ENCODE measurements at regions not wholly inside any gene's neighbourhood (a gene's known extent, or its start where the extent isn't known, plus 50 kb on each side); places are given as distances from the start of the nearest gene placed in this dataset.

DNA sequence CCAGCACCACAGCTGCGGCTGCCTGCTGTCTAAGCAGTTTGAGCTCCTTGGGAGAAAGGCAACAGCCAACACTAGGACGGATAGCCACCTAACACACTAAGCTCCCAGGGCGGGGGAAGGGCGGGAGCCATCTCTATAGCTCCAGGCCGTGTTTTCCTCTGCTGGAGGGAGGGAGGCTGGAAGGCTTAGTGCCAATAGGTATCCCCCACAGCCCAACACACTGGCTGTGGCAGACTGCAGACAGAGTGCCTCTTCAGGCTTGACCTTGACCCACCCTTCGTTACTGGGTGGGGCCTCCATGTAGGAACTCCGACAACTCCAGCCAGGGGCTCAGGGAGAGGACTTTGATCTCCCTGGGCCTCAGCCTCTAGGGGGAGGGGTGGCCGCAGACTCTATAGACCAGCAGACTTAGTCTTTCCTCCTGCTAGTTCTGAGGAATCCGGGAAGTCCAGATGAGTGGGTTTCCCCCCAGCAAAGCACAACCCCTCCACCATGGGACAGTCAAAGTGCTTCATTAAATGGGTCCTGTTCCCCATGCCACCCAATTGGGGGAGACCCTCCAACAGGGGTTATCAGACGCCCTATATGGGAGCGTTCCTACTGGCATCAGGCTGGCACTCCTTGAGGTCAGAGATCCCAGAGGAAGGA lies 314.4 kb upstream of the MKI67 start:
- POLR2A ChIA-PET: no interaction called here
- CTCF ChIA-PET: no interaction called here
- H3K4me3 ChIP-seq (ENCODE audit: low read depth, low read length): no peak overlapping the region
- TF ChIP-seq, protein P1, sequence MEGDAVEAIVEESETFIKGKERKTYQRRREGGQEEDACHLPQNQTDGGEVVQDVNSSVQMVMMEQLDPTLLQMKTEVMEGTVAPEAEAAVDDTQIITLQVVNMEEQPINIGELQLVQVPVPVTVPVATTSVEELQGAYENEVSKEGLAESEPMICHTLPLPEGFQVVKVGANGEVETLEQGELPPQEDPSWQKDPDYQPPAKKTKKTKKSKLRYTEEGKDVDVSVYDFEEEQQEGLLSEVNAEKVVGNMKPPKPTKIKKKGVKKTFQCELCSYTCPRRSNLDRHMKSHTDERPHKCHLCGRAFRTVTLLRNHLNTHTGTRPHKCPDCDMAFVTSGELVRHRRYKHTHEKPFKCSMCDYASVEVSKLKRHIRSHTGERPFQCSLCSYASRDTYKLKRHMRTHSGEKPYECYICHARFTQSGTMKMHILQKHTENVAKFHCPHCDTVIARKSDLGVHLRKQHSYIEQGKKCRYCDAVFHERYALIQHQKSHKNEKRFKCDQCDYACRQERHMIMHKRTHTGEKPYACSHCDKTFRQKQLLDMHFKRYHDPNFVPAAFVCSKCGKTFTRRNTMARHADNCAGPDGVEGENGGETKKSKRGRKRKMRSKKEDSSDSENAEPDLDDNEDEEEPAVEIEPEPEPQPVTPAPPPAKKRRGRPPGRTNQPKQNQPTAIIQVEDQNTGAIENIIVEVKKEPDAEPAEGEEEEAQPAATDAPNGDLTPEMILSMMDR (IDR thresholded peaks at IDR 0.05; ENCODE audit: insufficient read depth, low read length, missing control alignments): no peak
- DNase-seq (ENCODE audit: low read depth, low spot score): no peak

DNA sequence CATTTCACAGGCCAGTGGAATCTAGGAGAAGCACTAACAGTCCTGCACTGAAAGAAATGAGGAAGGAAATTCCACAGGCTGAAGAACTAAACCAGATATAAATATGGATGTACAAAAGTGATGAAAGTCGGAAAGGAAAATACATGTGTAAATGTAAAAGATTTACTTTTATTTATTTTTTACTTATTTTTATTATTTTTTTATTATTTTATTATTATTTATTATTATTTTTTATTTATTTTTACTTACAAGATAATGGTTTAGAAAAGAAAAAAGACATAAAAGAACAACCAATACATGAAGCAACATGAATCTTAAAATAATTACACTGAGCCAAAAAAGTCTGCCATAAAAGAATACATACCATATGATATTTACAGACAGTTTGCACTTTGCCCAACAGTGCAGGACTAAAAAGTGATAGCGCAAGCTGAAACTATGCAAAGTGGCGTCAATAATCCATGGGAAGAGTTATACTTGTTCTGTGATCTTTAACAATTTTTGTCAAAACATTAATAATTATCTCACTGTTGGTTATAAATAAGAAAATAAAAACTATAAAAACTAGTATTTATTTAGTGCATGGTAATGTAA lies 317.8 kb upstream of the MKI67 start:
- POLR2A ChIA-PET: no interaction called here
- TF ChIP-seq, protein P1 (IDR thresholded peaks at IDR 0.05; ENCODE audit: insufficient read depth, low read length, missing control alignments): no peak
- DNase-seq (ENCODE audit: low read depth, low spot score): no peak
- CTCF ChIA-PET: no interaction called here
- H3K4me3 ChIP-seq (ENCODE audit: low read depth, low read length): no peak overlapping the region

DNA sequence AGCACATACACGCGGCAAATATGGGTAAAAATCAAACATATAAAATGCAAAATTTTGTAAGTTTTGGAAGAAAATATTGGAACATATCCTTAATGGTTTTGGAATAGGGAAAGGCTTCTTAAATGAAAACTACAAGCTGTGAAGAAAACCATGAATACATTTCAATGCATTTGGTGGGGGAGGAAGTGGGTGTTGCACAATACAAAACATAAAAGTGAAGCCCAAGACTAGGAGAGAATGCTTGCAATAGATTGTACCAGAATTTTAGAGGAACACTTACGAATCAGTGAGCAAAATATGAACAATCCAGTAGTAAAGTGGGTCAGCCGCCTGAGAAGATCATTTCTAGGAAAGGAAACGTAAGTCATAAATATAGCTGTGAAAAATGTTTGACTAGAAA lies 322.6 kb upstream of the MKI67 start:
- no peak overlapping the region for H3K4me3 ChIP-seq (ENCODE audit: low read depth, low read length)
- no peak for DNase-seq (ENCODE audit: low read depth, low spot score)
- CTCF ChIA-PET: no interaction called here
- POLR2A ChIA-PET: no interaction called here
- TF ChIP-seq, protein P1 (IDR thresholded peaks at IDR 0.05; ENCODE audit: insufficient read depth, low read length, missing control alignments): no peak

DNA sequence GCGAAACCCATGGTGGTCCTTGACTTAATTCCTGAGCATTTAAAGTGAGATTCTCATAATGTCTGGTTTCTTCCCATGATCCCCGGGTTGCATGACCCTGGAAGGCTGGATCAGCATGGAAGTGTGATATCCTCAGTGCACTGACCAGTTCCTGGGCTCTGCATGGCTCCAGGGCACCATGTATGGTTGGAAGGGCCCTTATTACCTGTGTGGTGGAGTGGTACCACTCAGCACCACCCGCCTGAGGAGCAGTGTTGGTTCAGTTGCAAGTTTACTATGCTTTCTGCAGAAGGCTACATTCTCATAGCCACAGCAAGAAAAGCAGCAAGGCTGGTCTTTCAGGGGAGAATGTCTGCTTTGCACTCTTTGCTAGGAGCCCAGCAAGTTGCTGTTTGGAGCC lies 325.7 kb upstream of the MKI67 start:
- TF ChIP-seq, protein P1 (IDR thresholded peaks at IDR 0.05; ENCODE audit: insufficient read depth, low read length, missing control alignments): no peak
- H3K4me3 ChIP-seq (ENCODE audit: low read depth, low read length): no peak overlapping the region
- CTCF ChIA-PET: no interaction called here
- no peak for DNase-seq (ENCODE audit: low read depth, low spot score)
- POLR2A ChIA-PET: no interaction called here

DNA sequence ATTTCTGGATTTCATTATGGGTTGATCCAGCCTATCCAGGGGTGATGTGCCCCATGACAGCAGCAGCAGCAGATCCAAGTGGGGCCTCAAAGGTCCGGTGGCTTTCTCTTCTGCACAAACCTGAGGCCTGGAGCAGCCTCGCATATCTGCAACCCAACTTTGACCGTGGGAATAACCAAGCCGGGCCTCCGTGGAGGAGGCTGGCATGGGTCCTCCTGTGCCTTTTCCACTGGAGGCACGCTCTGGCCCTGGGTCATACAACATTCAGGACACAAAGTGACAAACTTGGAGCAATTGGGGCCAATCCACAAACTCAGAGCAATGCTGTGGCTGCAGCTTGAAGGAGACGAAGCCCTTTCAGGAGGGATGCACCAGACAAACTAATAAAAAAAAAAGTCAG lies 330.0 kb upstream of the MKI67 start:
- no peak overlapping the region for H3K4me3 ChIP-seq (ENCODE audit: low read depth, low read length)
- CTCF ChIA-PET: no interaction called here
- POLR2A ChIA-PET: no interaction called here
- TF ChIP-seq, protein P1 (IDR thresholded peaks at IDR 0.05; ENCODE audit: insufficient read depth, low read length, missing control alignments): no peak
- no peak for DNase-seq (ENCODE audit: low read depth, low spot score)

DNA sequence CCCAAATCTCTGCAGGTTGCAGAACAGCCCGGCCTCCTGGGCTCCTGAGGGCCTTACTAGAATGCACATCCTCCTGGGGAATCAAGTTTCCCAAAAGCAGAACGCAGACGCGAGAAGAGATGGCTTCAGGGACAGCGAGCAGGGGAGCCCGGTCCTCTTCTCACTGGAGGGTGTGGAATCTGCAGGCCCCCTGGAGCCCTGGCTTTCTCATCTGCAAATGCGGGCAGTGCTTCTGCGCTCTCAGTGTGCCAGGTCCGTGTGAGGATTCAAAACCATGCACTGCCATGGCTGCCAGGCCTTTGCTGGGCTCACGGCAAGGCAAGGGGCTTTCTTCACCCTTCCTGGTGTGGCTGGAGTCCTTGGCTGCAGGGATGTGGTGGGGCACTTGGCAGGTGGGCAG lies 330.9 kb upstream of the MKI67 start:
- ChIA-PET POLR2A (no interaction called here), CTCF (no interaction called here)
- no peak overlapping the region for H3K4me3 ChIP-seq (ENCODE audit: low read depth, low read length)
- no peak for DNase-seq (ENCODE audit: low read depth, low spot score)
- TF ChIP-seq, protein P1 (IDR thresholded peaks at IDR 0.05; ENCODE audit: insufficient read depth, low read length, missing control alignments): no peak
